ENCODE measurements at regions not wholly inside any gene's neighbourhood (a gene's known extent, or its start where the extent isn't known, plus 50 kb on each side); places are given as distances from the start of the nearest gene placed in this dataset.
"Not testable (repeated sequence)": the region's sequence is repeated elsewhere in the genome, so short reads cannot be mapped to it uniquely, and the experiment has no call there.

GRCh38 chr22:25331050-25331449 lies 111.6 kb downstream of the CRYBB2 start:
- TF ChIP-seq, protein P1, sequence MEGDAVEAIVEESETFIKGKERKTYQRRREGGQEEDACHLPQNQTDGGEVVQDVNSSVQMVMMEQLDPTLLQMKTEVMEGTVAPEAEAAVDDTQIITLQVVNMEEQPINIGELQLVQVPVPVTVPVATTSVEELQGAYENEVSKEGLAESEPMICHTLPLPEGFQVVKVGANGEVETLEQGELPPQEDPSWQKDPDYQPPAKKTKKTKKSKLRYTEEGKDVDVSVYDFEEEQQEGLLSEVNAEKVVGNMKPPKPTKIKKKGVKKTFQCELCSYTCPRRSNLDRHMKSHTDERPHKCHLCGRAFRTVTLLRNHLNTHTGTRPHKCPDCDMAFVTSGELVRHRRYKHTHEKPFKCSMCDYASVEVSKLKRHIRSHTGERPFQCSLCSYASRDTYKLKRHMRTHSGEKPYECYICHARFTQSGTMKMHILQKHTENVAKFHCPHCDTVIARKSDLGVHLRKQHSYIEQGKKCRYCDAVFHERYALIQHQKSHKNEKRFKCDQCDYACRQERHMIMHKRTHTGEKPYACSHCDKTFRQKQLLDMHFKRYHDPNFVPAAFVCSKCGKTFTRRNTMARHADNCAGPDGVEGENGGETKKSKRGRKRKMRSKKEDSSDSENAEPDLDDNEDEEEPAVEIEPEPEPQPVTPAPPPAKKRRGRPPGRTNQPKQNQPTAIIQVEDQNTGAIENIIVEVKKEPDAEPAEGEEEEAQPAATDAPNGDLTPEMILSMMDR (IDR thresholded peaks at IDR 0.05) = no peak
- TF ChIP-seq ZFX (IDR thresholded peaks at IDR 0.05; ENCODE audit: borderline replicate concordance) = no peak
- no peak overlapping the region for H3K27ac ChIP-seq

DNA sequence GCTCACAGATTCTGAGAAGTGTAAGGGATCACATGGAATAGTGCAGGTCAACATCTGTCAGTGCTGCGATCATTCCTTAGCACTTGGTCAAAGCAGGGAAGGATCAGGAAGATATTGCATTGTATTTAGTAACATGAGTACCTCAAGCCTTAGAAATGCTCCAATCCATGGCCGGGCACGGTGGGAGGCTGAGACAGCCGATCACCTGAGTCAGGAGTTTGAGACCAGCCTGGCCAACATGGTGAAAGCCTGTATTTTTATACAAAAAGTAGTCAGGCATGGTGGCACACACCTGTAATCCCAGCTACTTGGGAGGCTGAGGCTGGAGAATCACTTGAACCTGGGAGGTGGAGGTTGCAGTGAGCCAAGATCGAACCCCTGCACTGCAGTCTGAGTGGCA lies 112.5 kb downstream of the CRYBB2 start:
- not testable (repeated sequence) for H3K27ac ChIP-seq

DNA sequence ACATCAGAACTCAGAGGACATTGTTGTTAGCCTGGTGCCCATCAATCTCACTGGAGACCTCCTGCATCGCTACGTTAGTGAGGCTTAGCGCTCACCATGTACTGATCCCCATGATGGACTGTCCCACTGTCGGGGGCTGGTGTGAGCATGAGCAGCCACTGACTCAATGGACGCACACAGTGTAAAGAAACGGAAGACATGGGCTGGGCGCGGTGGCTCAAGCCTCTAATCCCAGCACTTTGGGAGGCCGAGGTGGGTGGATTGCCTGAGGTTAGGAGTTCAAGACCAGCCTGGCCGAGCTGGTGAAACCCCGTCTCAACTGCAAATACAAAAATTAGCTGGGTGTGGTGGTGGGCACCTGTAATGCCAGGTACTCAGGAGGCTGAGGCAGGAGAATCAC lies 112.9 kb downstream of the CRYBB2 start:
- no peak for TF ChIP-seq ZFX (IDR thresholded peaks at IDR 0.05; ENCODE audit: borderline replicate concordance)
- TF ChIP-seq, protein P1 (IDR thresholded peaks at IDR 0.05) = no peak
- H3K27ac ChIP-seq = no peak overlapping the region

DNA sequence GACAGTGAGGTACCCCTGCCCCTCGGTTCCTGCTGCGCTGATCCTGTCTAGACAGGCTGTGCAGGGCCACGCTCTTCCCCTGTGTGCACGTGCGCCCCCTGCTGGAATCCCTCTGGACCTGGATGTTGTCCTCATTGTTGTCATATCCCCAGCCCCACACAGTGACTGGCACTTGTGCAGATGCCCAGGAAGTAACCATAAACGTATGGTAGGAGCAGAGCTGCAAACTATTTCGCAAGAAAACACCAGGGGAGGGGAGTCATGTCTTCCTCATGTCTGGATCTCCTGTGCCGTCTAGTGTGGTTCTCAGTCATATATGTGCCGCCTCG lies 114.7 kb downstream of the CRYBB2 start:
- H3K27ac ChIP-seq = no peak overlapping the region
- TF ChIP-seq ZFX (IDR thresholded peaks at IDR 0.05; ENCODE audit: borderline replicate concordance) = no peak
- TF ChIP-seq, protein P1 (IDR thresholded peaks at IDR 0.05) = peak; percentile 79

- not testable (repeated sequence) for H3K27ac ChIP-seq
These were observed 115.2 kb downstream of the CRYBB2 start for GRCh38 chr22:25334631-25335030.

DNA sequence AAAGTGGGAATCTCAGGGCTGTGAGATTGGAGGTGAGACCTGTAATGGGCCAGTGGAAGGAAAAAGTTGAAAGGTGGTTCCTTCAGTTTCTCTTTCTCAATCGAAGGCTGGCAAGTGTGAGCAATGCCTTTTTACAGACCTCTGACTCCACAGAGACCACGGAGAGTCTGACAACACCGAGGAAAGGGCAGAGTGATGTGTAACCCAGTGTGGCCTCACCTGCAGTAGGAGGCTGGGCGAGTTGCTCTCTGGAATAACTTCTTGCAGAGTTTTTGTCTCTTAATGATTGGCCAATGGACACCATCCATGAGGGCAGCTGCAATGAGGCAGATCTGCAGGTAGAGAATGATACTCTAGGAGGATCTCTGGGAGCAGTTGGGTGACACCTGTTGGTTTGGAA lies 115.8 kb downstream of the CRYBB2 start:
- H3K27ac ChIP-seq = not testable (repeated sequence)

- H3K27ac ChIP-seq = not testable (repeated sequence)
These were observed 121.1 kb downstream of the CRYBB2 start for GRCh38 chr22:25340536-25340935.

DNA sequence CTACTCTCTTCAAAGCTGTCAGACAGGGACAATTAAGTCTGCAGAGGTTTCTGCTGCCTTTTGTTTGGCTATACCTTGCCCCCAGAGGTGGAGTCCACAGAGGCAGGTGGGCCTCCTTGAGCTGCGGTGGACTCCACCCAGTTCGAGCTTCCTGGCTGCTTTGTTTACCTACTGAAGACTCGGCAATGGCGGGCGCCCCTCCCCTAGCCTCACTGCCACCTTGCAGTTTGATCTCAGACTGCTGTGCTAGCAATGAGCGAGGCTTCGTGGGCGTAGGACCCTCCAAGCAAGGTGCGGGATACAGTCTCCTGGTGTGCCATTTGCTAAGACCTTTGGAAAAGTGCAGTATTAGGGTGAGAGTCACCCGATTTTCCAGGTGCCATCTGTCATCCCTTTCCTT lies 124.9 kb downstream of the CRYBB2 start:
- H3K27ac ChIP-seq = not testable (repeated sequence)

DNA sequence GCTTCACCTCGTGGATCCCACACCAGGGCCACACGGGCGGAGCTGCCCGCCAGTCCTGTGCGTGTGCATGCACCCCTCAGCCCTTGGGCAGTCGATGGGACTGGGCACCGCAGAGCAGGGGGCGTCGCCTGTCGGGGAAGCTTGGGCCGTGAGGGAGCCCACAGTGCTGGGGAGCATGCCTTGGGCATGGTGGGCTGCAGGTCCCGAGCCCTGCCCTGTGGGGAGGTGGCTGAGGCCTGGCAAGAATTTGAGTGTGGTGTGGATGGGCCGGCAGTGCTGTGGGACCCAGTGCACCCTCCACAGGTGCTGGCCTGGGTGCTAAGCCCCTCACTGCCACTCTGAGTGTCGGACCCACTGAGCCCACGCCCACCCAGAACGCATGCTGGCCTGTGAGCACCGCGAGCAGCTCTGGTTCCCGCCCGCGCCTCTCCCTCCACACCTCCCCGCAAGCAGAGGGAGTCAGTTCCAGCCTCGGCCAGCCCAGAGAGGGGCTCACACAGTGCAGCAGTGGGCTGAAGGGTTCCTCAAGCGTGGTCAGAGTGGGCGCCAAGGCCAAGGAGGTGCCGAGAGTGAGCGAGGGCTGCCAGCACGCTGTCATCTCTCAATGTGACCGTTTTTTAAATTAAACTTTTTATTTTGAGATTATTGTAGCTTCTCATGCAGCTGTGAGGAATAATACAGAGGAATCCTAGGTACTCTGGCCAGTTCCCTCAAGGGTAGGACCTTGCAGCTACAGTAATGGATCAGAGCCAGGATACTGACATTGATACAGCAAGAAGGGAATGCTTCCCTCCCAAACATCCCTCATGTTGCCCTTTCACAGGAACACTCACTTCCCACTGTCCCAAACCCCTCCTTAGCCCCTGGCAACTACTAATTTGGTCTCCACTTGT lies 127.7 kb downstream of the CRYBB2 start:
- TF ChIP-seq, protein P1 (IDR thresholded peaks at IDR 0.05) = no peak
- no peak overlapping the region for H3K27ac ChIP-seq

GRCh38 chr22:25347752-25348102 lies 128.3 kb downstream of the CRYBB2 start:
- no peak overlapping the region for H3K27ac ChIP-seq
- TF ChIP-seq ZFX (IDR thresholded peaks at IDR 0.05; ENCODE audit: borderline replicate concordance) = no peak
- TF ChIP-seq, protein P1 (IDR thresholded peaks at IDR 0.05) = no peak

Measured in 22Rv1 (cell line).